GM19043 (cell line): ENCODE measurements at regions not wholly inside any gene's neighbourhood (a gene's known extent, or its start where the extent isn't known, plus 50 kb on each side); places are given as distances from the start of the nearest gene placed in this dataset.

Experiments
- ATAC-seq: cut with Tn5 transposase; IDR thresholded peaks from one replicate; pipeline ENCODE4 v1.9.1; 2021; ENCODE audit warnings: low read depth; ENCODE audit not compliant: unreplicated experiment

DNA sequence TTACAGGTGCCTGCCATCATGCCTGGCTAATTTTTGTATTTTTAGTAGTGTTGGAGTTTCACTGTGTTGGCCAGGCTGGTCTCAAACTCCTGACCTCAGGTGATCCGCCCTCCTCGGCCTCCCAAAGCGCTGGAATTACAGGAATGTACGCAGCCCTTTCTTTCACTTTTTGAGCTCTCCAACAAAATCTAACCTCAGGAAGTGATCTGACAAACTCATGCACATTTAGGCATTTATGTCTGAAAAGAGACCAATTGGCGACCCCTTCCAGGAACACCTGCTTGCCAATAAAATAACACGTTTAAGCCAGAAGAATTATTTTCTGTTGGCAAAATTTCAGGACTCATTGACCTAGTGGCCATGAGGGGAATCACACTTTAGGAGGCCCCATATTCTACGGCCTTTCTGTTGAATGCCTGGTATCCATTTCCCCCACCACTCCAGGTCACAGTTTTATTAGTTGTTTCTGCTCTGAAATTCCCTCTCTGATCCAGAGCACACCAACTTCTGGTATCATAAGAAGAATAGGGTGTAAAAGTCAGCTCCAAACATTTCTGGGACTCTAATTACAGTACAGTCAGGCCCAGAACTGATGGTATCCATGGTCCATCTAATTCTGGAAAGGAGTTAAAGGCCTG lies 65.8 kb upstream of the FRMD4A start:
- no peak for ATAC-seq

DNA sequence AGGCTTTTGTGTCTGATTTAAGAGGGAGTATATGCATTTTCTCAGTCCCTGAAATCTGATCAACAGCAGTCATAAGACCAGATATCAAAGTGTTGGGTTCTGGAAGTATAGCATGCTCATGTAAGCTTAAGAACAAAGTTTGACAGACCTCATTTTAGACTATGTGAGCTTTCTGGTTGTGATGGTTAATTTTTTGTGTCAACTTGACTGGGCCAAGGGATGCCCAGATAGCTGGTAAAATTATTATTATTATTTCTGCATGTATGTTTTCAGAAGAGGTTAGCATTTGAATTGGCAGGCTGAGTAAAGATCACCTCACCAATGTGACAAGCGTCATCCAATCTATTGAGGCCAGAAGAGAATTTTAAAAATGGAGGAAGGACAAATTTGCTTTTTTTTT lies 63.5 kb upstream of the FRMD4A start:
- ATAC-seq, result no peak

DNA sequence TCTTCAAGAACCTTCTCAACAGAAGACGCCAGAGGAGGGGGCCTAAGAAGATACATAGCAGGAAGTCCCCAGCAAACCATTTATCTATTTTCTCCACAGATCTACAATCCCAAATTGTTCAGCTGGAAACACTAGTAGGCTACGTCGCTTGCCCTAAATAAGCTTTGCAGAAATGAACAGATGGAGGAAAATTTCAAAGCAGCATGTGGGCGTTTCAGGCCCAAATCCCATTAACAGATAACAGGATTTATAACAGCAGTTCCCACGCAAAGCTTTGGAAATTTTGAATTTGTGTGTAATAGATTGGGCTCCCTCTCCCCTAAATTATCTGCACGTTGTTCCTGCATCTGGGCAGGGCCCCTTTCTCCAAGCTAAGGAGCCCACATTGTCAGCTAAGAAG lies 60.6 kb upstream of the FRMD4A start:
- ATAC-seq, result no peak

DNA sequence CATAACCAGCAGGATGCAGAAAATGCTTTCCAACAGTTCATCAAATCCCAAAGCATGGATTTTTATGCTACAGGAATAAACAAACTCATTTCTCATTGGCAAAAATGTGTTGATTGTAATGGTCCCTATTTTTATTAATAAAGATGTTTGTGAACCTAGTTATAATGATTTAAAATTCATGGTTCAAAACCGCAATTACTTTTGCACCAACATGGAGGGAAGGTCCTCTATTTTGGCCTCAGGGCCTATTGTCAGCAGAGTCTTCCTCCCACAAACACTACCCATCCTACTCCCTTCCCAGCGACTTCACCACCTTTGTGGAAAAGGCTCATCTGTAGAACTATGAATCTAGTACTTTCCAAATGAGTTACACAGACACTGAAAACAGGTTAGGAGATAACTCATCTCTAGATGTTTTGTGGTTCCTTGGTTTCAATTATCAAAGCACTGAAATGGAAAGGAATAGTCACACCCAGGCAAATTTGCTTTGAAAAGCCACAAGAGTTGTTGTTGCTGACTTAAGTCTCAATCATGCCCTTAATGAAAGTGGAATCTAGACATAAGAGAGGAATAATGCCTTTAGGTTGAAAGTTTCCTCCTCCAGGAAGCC lies 59.4 kb upstream of the FRMD4A start:
- ATAC-seq, result peak; percentile 91

DNA sequence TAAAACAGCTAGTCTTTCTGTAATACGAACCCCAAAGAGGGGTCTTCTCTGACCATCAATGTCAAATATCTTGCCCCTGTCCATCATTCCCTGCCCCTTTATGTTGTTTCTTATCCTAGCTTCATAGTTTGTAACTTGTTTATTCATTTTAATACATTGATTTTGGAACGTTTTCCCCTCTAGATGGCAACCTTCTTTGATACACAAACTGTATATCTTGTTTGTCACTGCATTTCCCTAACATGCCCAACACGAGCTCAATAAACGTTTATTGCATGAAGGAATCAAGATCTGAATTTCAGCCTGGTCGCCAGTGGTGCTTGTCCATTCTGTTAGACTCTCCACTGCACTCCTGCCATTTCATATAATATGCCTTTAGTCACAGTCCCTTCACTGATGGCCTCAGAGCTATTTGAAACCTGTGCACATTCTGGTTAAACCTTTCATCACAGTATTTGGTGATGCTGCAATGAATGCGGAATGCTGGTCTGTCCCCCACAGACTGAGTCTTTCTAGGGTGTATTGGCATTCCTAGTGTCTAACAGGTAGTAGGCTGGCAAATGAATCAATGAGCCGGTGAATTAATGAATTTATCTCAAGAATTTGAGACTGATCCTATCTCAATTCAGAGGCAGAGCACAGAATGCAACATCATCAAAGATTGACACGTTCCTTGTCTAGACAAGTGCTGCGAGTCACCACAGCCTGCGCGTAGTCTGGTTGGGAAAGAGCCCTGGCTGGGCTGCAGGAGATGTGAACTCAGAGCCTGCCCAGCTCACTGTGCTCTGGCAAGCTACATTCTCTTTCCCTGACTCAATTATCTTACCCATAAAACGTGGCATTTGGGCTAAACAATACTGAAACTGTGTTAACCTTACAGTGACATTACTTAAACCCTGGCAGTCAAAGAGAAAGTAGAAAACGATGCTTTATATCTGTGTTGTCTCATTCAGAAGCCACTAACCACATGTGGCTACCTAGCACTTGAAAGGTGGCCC lies 55.2 kb upstream of the FRMD4A start:
- ATAC-seq, result no peak

DNA sequence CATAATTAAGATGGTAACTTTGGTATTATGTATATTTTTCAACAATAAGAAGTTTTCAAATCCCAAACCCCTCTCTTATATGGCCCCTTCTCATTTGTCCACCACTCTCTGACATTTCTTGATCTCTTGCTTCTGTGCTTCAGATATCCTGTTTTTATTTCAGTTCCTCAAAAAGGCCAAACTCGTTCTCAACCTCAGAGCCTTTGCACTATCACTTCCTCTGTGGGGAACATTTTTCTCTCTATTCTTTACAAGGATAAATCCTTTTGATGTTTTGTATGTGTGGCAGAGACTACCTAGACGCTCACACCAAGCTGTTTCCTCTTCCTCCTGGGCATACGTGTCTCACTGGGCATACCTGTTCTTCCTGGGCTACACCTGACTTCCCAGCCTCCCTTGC lies 54.2 kb upstream of the FRMD4A start:
- ATAC-seq, result no peak

DNA sequence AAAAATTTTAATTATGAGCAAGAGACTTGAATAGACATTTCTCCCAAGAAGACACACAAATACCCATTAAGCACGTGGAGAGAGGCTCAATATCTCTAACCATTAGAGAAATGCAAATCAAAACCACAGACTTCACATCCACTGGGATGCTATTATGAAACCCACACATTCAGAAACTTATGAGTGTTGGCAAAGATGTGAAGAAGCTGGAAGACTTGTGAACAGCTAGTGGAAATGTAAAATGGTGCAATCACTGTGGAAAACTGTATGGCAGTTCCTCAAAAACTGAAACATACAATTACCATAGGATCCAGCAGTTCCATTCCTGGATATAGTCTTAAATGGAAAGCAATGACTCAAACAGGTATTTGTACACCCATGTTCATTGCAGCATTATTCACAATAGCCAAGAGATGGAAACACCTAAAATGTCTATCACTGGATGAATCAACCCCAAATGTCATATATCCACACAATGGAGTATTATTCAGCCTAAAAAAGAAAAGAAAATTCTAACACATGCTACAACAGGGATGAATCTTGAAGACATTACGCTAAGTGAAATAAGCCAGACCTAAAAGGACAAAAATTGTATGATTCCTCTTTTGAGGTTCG lies 53.5 kb upstream of the FRMD4A start:
- ATAC-seq, result no peak

DNA sequence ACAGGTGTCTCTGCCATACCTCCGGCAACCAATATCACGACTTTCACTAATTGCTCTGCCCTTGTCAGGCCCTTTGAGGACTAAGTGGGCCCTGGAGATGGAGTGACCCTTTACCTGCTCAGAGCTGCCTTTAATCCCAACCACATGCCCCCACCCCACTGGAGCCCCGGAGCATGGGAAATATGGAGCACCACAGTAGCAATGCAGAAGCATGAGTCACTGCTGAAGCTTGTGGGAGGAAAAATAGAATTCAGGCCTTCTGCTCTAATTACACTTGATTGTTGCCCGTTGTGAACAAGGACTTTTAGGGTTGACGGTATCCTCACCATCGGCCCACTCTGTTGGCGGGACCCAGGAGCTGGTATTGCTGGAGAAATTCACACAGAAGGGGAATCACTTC lies 52.5 kb upstream of the FRMD4A start:
- no peak for ATAC-seq

DNA sequence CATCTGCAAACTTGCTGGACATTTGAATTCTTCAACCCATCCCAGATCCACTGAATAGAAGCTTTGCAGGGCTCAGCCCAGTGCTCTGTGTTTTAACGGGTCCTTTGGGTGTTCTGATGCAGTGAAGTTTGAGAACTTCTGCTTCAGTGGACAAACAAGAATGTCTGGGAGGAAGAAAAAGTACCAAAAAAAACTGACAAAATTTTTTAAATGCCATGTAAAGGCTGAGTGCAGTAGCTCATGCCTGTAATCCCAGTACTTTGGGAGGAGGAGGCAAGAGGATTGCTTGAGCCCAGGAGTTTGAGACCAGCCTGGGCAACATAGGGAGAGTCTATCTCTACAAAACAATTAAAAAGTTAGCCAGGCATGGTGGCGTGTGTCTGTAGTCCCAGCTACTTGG lies 51.8 kb upstream of the FRMD4A start:
- no peak for ATAC-seq

DNA sequence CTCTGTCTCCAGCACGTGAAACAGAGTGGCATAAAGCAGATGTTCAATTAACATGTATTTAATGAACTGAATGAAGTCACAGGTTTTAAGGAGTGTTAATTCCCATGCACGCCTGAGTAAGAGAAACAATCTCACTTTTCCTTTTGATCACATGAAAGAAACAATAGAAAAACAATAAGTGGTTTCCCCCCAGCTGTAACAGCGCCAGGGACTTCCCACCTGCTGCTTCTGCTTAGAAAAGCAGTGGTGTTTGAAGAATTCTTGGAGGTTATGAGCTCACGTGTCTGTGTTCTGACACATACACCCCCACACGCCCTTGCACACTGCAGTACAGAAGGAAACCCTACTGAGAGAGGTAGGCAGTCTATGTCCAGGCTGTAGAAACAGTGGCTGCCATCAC lies 51.3 kb upstream of the FRMD4A start:
- no peak for ATAC-seq

DNA sequence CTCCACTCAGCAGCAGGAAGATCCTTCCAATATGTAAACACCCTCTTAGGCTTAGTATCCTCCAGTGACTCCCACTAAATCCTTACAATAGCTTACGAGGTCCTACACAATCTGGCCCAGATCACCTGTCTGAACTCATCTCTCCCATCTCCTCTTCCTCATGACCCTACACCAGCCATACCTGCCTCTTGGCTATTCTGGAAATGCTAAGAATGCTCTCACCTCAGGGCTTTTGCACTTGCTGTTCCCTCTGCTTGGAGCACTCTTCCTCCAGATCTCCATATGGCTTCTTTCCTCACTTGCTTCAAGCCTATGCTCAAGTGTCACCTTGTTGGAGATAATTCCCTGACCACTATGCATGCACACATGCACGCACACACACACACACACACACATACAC lies 50.8 kb upstream of the FRMD4A start:
- no peak for ATAC-seq

DNA sequence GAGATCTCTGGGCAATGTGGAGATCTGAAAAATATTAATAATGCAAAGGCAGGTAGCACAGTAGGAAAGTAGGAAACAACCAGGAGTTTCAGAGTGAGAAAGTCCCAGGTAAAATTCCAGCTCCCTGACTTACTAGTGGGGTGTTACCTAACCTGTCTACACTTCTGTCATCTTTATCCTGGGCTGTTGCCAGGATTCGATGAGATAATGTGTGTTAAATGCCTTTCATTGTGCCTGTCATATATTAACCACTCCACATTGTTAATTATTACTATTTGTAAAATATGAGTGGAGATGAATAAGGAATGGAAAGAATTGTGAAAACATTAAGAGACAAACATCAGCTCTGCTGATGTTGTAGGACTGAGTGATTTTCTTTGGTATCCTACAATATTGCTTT lies 50.0 kb upstream of the FRMD4A start:
- no peak for ATAC-seq
